ENCODE measurements at regions not wholly inside any gene's neighbourhood (a gene's known extent, or its start where the extent isn't known, plus 50 kb on each side); places are given as distances from the start of the nearest gene placed in this dataset.

GRCh38 chr1:54497338-54497737, 50.7 kb upstream of the ACOT11 start:
- no peak for DNase-seq (ENCODE audit: low read depth, low spot score)
- H3K27ac ChIP-seq: no peak overlapping the region

GRCh38 chr1:54495954-54496353, 52.1 kb upstream of the ACOT11 start:
- DNase-seq (ENCODE audit: low read depth, low spot score): no peak
- H3K27ac ChIP-seq: no peak overlapping the region

DNA sequence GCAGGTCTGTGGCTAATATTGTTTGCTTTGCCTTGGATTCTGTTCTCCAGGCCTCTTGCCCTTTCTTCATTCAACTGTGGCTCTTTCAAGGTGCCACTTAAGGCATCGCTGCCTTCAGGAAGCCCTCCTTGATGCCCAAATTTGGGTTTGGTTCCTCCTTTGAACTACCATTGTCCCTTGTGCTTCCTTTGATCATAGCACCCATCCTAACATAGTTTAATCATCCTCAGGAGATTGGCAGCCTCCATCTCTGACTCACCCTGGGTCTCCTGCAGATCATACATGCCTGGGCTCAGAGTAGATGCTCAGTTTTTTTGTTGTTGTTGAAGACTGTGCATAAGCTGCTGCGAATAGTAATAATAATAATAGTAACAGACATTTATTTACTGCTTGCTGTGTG, 54.4 kb upstream of the ACOT11 start:
- no peak for DNase-seq (ENCODE audit: low read depth, low spot score)
- H3K27ac ChIP-seq: no peak overlapping the region

- H3K27ac ChIP-seq: no peak overlapping the region
- DNase-seq (ENCODE audit: low read depth, low spot score): no peak
Observed at GRCh38 chr1:54490361-54491248, 57.4 kb upstream of the ACOT11 start.

GRCh38 chr1:54489627-54490250, 58.3 kb upstream of the ACOT11 start:
- no peak overlapping the region for H3K27ac ChIP-seq
- no peak for DNase-seq (ENCODE audit: low read depth, low spot score)

DNA sequence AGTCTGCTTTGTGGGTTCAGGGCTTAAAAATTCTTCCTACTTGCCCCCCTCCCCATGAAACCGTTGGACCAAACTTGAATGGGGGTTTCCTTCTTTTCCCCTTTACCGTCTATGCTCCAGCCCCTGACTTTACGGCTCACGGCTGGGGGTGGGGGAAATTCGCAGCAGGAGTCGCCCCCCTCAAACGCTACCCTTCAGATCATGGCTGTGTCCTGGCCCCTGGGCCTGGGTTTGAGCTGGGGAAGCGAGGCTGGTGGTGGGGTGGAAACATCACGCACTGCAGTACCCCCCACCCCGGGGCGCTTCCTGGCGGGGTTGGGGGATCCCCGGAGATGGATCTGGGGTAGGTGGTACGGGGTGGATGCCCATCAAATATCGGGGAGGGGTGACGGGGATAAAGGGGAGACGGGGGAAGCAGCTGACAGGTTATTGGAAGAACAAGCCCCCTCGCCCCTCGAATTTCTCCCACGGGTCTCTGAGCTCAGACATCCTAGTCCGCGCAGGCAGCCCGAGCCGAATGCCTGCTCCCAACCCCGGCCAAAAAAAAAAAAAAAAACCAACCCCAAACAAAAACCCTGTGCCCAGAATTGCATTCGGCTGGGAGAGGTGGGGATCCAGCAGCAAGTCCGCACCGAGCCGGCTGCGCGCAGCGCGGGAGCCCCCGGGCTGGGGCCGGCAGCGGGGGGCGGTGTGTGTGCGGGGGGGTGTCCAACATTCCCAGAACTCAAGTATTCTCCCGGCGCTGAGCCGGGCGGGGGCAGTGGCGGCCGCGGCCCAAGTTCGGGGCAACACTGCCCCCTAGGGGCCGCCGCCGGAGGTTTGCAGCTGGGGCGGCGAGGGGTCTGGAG, 59.0 kb upstream of the ACOT11 start:
- DNase-seq (ENCODE audit: low read depth, low spot score): no peak
- peak overlapping the region; percentile 29 for H3K27ac ChIP-seq

- DNase-seq (ENCODE audit: low read depth, low spot score): no peak
- H3K27ac ChIP-seq: peak overlapping the region; percentile 29
Observed at GRCh38 chr1:54488065-54488750, 59.8 kb upstream of the ACOT11 start.

- H3K27ac ChIP-seq: no peak overlapping the region
- DNase-seq (ENCODE audit: low read depth, low spot score): no peak
Observed at GRCh38 chr1:54487571-54488050, 60.4 kb upstream of the ACOT11 start.

DNA sequence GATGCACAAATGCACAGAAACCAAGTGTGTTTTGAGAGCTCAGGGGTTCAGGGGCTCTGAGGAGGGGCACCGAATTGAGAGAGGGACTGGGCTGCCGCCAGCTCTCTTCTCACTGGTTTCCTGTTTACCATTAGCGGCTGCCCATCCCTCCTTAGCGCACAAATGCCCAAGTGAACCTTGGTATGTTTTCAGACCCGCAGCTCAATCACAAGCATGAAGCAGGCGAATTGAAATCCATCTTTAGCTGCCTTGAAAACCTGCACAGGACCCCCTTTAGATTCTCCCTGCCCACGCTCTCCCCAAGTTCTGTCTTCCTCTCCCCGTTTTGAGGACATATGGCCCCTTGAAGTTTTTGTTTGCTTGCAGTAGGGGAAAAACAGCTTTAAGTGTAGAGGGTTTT, 61.1 kb upstream of the ACOT11 start:
- no peak overlapping the region for H3K27ac ChIP-seq
- DNase-seq (ENCODE audit: low read depth, low spot score): no peak

GRCh38 chr1:54485416-54485815, 62.6 kb upstream of the ACOT11 start:
- DNase-seq (ENCODE audit: low read depth, low spot score): peak; percentile 26
- no peak overlapping the region for H3K27ac ChIP-seq

GRCh38 chr1:54483875-54484437, 64.1 kb upstream of the ACOT11 start:
- DNase-seq (ENCODE audit: low read depth, low spot score): no peak

DNA sequence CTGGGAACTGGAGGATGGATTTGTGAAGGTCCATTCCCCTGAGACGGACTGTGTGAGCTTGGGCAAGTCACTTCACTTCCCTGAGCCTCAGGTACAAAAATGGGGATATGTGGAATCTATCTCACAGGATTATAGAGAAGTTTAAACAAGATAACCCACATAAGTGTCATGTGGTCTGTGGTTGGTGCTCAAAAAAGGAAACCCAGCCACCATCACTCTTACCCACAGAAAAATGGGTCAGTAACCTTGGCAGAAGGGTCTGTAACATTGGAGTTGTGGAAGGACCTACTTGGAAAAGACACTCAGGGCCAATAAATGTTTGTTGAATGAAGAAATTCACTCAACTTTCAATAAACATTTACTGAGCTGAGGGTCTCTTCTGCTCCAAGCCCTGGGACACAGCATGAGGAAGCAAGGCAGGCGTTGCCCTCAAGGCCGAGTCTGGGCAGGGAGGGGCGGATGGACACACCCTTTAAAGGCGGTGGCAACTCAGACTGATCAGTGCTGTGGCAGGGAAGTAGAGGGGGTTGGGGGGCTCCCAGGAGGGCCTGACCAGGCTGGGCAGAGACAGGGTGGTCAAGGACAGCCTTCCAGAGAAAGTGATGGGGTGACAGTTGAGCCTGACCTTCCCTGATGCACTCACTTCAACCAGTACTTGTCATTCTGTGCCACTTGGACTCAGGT, 66.7 kb upstream of the ACOT11 start:
- no peak for DNase-seq (ENCODE audit: low read depth, low spot score)
- H3K27ac ChIP-seq: no peak overlapping the region

More at GRCh38 chr1:54483875-54484437, 64.1 kb upstream of the ACOT11 start:
- no peak overlapping the region for H3K27ac ChIP-seq

- no peak for DNase-seq (ENCODE audit: low read depth, low spot score)
- H3K27ac ChIP-seq: no peak overlapping the region
Observed at GRCh38 chr1:54480525-54480848, 67.5 kb upstream of the ACOT11 start.

GRCh38 chr1:54479841-54480524, 68.0 kb upstream of the ACOT11 start:
- DNase-seq (ENCODE audit: low read depth, low spot score): no peak
- H3K27ac ChIP-seq: no peak overlapping the region

DNA sequence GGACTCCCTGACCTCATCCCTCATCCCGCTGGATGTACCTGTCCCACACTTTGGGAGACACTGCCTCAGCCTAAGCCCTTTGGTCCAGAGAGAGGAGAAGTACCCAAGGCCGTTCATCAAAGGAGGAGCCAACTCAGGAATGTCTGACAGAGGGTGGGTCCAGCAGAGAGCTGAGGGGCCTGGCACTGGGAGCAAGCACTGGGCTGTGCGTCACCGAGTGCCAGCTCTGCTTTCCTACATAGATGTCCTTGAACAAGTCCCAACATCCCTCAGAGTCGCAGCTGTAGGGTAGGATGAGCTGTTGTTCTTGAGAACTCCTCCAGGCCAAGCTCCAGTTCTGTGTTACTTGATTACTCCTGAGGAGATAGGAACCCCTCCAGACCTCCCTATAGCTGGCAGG, 68.8 kb upstream of the ACOT11 start:
- DNase-seq (ENCODE audit: low read depth, low spot score): no peak
- no peak overlapping the region for H3K27ac ChIP-seq

DNA sequence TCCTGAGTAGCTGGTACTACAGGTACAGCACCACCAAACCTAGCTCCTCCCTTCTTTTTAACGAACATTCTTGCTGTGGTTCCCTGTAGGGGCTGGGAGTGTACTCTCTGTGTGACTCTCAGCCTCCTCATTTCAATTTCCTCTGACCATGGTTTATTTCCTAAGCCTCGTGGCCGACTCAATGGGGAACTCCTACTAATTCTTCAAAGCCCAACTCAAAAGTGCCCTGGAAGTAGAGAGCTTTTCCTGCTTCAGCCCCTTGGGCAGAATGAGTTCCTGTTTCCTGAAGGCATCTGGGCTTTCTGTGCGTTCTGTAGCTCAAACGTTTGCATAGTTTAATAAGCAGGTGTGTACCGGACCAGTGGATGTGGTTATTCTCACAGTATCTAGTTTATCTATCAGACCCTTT, 70.9 kb upstream of the ACOT11 start:
- H3K27ac ChIP-seq: no peak overlapping the region
- DNase-seq (ENCODE audit: low read depth, low spot score): no peak

DNA sequence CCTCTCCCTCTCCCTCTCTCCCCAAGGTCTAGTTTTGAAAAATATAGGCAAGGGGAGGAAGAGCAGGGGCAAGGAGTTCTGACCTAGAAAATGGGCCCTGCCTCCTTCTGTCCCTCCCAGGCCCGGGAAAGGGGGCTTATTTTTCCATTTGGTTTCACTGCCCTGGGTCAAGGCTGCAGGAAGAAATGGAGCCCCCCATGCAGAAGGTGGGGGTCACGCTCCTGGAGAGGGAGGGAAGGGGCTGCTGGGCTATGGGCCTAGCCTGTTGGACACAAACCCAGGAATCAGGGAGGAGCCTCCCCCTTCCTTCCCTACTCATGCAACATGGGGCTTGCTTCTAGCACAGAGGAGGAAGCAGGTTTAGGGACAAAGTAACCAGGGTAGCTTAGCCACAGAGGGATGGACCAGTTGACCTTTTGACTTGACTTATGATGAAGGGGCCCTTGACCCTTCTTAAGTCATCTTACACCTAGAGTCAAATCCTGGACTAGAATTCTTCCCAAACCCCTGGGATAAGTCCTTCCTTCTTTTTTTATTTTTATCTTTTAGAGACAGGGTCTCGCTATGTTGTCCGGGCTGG, 70.4 kb upstream of the SSBP3 start:
- no peak overlapping the region for H3K27ac ChIP-seq
- DNase-seq (ENCODE audit: low read depth, low spot score): no peak

GRCh38 chr1:54475946-54476516, 69.8 kb upstream of the SSBP3 start:
- no peak overlapping the region for H3K27ac ChIP-seq

More at GRCh38 chr1:54475946-54476516, 69.8 kb upstream of the SSBP3 start:
- no peak for DNase-seq (ENCODE audit: low read depth, low spot score)
